MCF 10A (cell line): ENCODE measurements at regions not wholly inside any gene's neighbourhood (a gene's known extent, or its start where the extent isn't known, plus 50 kb on each side); places are given as distances from the start of the nearest gene placed in this dataset.

ENCODE experiments used
- BruUV-seq: library from RNA; stranded (reverse); fragments of 400-500 nt; replicated peaks from 2 replicates; lab custom pipeline; 2021; lab: Mats Ljungman, UMichigan
- CTCF ChIA-PET: fragments of 300-600 bp; sonication (Branson Sonifier 250); formaldehyde crosslinking; extraction: SDS; loops from one replicate; lab custom pipeline; 2021; ENCODE audit warnings: antibody characterized with exemption, inconsistent platforms; lab: Yijun Ruan, JAX
- POLR2A ChIA-PET: fragments of 300-600, 350-650 bp; sonication (Branson Sonifier 250); formaldehyde crosslinking; extraction: SDS; loops from one replicate; lab custom pipeline; 2020; ENCODE audit warnings: antibody characterized with exemption, inconsistent platforms; lab: Yijun Ruan, JAX
- DNase-seq: peaks from one replicate; pipeline ENCODE4 v3.0.0-alpha.2; 2018; ENCODE audit not compliant: unreplicated experiment
- H3K27ac Mint-ChIP-seq: one replicate; pipeline ENCODE4 v1.8.0; 2022; ENCODE audit warnings: mild to moderate bottlenecking, low read depth, mixed read lengths; ENCODE audit not compliant: unreplicated experiment
- H3K27me3 Mint-ChIP-seq: one replicate; pipeline ENCODE4 v1.8.0; 2022; ENCODE audit warnings: mixed read lengths; ENCODE audit not compliant: insufficient read depth, unreplicated experiment
- H3K36me3 Mint-ChIP-seq: one replicate; pipeline ENCODE4 v1.8.0; 2022; ENCODE audit warnings: mild to moderate bottlenecking, moderate library complexity, mixed read lengths; ENCODE audit not compliant: insufficient read depth, unreplicated experiment
- H3K4me1 Mint-ChIP-seq: one replicate; pipeline ENCODE4 v1.8.0; 2022; ENCODE audit warnings: mixed read lengths; ENCODE audit not compliant: insufficient read depth, unreplicated experiment
- H3K4me3 Mint-ChIP-seq: one replicate; pipeline ENCODE4 v1.8.0; 2022; ENCODE audit warnings: mild to moderate bottlenecking, moderate library complexity, mixed read lengths; ENCODE audit not compliant: unreplicated experiment
- H3K9me3 Mint-ChIP-seq: one replicate; pipeline ENCODE4 v1.8.0; 2022; ENCODE audit warnings: mixed read lengths; ENCODE audit not compliant: unreplicated experiment
- intact Hi-C: fragments of 100-400 bp; cut with micrococcal nuclease; formaldehyde crosslinking; loops from 2 replicates; pipeline ENCODE4 v1.14.1; 2022
- TF ChIP-seq, protein P1 (sequence below): fragments of 200-600 bp; IDR thresholded peaks from one replicate; pipeline ENCODE4 v1.8.0; 2022; ENCODE audit warnings: antibody characterized with exemption, mild to moderate bottlenecking; ENCODE audit not compliant: unreplicated experiment

GRCh38 chr2:207397917-207398655 lies 131.7 kb upstream of the CREB1 start:
- Mint-ChIP-seq H3K9me3 (peaks cover 9% of the 10 kb centered on the region), H3K27me3 (no peaks in the 10 kb centered on the region), H3K27ac (no peak overlapping the region), H3K4me3 (no peak overlapping the region), H3K36me3 (no peaks in the 10 kb centered on the region), H3K4me1 (peaks cover 21% of the 10 kb centered on the region)
- ChIA-PET CTCF (interaction anchor here (0.6 kb wide), 1 partner anchor 34 kb away, joined by 4 read pairs; no protein-coding TSS in a partner anchor), POLR2A (no interaction called here)
- BruUV-seq = no TSS peak
- TF ChIP-seq, protein P1, sequence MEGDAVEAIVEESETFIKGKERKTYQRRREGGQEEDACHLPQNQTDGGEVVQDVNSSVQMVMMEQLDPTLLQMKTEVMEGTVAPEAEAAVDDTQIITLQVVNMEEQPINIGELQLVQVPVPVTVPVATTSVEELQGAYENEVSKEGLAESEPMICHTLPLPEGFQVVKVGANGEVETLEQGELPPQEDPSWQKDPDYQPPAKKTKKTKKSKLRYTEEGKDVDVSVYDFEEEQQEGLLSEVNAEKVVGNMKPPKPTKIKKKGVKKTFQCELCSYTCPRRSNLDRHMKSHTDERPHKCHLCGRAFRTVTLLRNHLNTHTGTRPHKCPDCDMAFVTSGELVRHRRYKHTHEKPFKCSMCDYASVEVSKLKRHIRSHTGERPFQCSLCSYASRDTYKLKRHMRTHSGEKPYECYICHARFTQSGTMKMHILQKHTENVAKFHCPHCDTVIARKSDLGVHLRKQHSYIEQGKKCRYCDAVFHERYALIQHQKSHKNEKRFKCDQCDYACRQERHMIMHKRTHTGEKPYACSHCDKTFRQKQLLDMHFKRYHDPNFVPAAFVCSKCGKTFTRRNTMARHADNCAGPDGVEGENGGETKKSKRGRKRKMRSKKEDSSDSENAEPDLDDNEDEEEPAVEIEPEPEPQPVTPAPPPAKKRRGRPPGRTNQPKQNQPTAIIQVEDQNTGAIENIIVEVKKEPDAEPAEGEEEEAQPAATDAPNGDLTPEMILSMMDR = no peak
- intact Hi-C loops = no loop called here
- DNase-seq = no peak

DNA sequence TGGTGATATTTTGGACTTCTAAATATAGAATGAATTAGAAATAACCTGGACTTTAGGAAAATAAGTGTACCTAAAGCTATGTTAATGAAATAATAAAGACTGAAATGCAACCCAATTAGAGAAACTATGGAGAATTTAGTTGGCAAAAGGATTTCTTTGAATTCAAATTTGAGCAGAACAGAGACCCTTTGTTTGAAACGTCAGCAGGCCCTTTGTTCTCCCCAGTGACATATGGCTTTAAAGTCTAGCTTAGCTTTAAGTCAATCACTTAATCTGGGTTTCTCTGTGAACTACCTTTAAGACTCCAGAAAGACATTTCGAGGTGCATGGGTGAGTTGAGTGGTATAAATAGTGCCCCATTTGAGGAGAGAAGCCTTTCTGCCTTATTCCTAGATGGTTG lies 130.5 kb upstream of the CREB1 start:
- DNase-seq = no peak
- ChIA-PET POLR2A (interaction anchor here (1.3 kb wide), 1 partner anchor 9 kb away, joined by 3 read pairs; no protein-coding TSS in a partner anchor), CTCF (interaction anchor here (0.6 kb wide), 1 partner anchor 24 kb away, joined by 4 read pairs; no protein-coding TSS in a partner anchor)
- peaks cover 9% of the 10 kb centered on the region for H3K9me3 Mint-ChIP-seq
- intact Hi-C loops = no loop called here
- TF ChIP-seq, protein P1 = no peak
- no peaks in the 10 kb centered on the region for H3K36me3 Mint-ChIP-seq
- no TSS peak for BruUV-seq
- H3K4me1 Mint-ChIP-seq = peaks cover 14% of the 10 kb centered on the region
- H3K27ac Mint-ChIP-seq = no peak overlapping the region
- H3K27me3 Mint-ChIP-seq = no peaks in the 10 kb centered on the region
- no peak overlapping the region for H3K4me3 Mint-ChIP-seq

DNA sequence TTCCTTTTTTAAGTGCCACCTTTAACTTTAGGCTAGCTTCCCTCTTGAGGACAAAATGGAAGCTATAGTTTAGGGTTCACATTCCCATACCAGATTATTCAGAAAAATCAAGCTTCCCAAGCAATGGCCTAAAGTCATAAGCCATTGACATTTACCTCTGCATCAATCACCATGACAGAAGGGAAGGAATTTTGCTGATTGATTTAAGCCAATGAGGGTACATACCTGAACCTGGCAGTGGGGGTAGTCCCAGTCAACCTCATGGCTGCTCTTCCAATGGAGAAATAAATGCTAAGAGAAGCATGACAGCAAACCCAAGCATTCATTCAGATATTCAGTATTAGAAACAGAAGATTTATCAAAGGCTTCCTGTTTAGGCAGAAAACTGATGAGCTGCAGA lies 128.4 kb upstream of the CREB1 start:
- intact Hi-C loops = no loop called here
- BruUV-seq = no TSS peak
- H3K36me3 Mint-ChIP-seq = no peaks in the 10 kb centered on the region
- H3K4me3 Mint-ChIP-seq = no peak overlapping the region
- no peak overlapping the region for H3K27ac Mint-ChIP-seq
- ChIA-PET POLR2A (interaction anchor here (0.6 kb wide), 1 partner anchor 60 kb away, joined by 3 read pairs; no protein-coding TSS in a partner anchor), CTCF (no interaction called here)
- no peaks in the 10 kb centered on the region for H3K9me3 Mint-ChIP-seq
- TF ChIP-seq, protein P1 = no peak
- no peak for DNase-seq
- no peaks in the 10 kb centered on the region for H3K27me3 Mint-ChIP-seq
- no peaks in the 10 kb centered on the region for H3K4me1 Mint-ChIP-seq

- Mint-ChIP-seq H3K36me3 (no peaks in the 10 kb centered on the region), H3K4me3 (no peak overlapping the region), H3K9me3 (no peaks in the 10 kb centered on the region), H3K27me3 (no peaks in the 10 kb centered on the region), H3K4me1 (peaks cover 6% of the 10 kb centered on the region), H3K27ac (no peak overlapping the region)
- ChIA-PET CTCF (no interaction called here), POLR2A (no interaction called here)
- no peak for DNase-seq
- no TSS peak for BruUV-seq
- TF ChIP-seq, protein P1 = no peak
- intact Hi-C loops = no loop called here
Measured at GRCh38 chr2:207403141-207403540, 126.6 kb upstream of the CREB1 start.
